Suprapubic skin (tissue), 4 donors: ENCODE measurements at regions not wholly inside any gene's neighbourhood (a gene's known extent, or its start where the extent isn't known, plus 50 kb on each side); places are given as distances from the start of the nearest gene placed in this dataset.

Experiments
- CTCF ChIP-seq, 2 donors: fragments of 200-600 bp in 1 of 2; fragments of 450-650 bp in 1 of 2; sonication (generic) in 1 of 2; IDR thresholded peaks; one replicate each; pipeline ENCODE4 v1.5.1; 2016 to 2019; ENCODE audit warnings: antibody characterized with exemption in 2 of 2, mild to moderate bottlenecking in 1 of 2, moderate library complexity in 1 of 2
- EP300 ChIP-seq: sonication (generic); formaldehyde crosslinking; IDR thresholded peaks from one replicate; pipeline ENCODE4 v1.6.1; 2017; ENCODE audit warnings: antibody characterized with exemption
- POLR2AphosphoS5 ChIP-seq, 3 donors: sonication (generic); formaldehyde crosslinking; IDR thresholded peaks; one replicate each; pipeline ENCODE4 v1.6.1; 2017; ENCODE audit warnings: antibody characterized with exemption in 3 of 3

- TF ChIP-seq POLR2AphosphoS5 (IDR thresholded peaks at IDR 0.05), result no peak
- TF ChIP-seq CTCF (IDR thresholded peaks at IDR 0.05), result no peak
- TF ChIP-seq EP300, result no peak
These were observed 410.5 kb downstream of the TMEM38B start for GRCh38 chr9:106104887-106105286.
